NCI-H1436 (cell line): ENCODE measurements at regions not wholly inside any gene's neighbourhood (a gene's known extent, or its start where the extent isn't known, plus 50 kb on each side); places are given as distances from the start of the nearest gene placed in this dataset.
"Not testable (repeated sequence)": the region's sequence is repeated elsewhere in the genome, so short reads cannot be mapped to it uniquely, and the experiment has no call there.

Experiments used
- DNase-seq: peaks from one replicate; lab custom pipeline; 2025; lab: John Stamatoyannopoulos, UW

DNA sequence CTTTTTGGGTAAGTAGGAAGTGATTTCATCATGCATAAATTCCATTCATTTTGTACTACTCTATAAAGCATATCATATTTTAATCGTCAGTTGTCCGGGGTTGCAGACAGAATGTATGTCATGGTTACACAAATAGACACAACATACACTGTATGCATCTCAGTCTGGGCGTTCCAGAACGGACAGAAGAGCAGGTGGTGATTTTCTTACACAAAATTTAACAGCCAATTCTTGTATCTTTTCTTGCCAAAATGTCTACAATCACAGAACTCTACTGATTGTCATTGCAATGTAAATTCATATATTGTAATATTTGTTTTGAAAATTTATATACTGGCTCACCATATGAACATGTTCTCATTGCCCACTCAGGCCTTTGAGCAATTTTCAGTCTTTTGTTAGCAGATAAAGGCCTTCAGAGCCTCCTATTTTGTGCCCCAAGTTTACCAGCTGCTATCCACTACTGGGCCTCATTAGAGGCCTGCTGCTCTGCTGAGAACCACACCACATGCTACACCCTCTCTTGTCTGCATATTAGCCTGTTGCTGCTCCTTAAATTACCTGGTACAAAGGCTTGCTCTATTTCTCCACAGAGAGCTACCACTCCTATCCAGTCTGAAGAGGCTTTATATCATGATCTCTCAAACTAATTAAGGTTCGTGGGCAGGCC is 61.5 kb downstream of the PRDM13 start:
- peak; percentile 88 for DNase-seq

DNA sequence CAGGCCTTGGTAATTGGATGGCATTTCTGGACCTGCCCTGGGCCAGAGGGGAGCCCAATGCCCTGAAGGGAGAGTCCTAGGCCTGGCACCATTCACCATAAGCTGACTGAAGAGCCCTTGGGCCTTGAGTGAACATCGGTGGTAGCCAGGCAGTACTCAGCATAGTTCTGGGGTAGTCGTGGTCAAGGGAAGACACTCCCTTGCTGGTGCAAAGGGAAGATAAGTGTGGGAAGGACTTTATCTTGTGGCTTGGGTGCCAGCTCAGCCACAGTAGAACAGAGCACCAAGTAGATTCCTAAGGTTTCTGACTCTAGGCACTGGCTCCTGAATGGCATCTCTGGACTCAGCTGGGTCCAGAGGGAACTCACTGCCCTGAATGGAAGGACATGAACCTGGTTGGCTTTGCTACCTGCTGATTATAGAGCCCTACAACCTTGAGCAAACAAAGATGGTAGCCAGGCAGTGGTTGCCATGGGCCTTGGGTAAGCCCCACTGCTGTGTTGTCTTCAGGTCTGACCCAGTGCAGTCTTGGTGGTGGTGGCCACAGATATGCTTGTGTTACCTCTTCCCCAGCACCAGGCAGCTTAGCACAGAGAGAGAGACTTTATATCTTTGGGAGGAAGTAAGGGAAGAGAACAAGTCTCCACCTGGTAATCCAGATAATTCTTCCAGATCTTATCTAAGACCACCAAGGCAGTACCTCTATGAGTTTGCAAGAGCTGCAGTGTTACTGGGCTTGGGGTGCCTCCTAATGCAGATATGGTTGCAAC is 83.5 kb downstream of the PRDM13 start:
- no peak for DNase-seq

DNA sequence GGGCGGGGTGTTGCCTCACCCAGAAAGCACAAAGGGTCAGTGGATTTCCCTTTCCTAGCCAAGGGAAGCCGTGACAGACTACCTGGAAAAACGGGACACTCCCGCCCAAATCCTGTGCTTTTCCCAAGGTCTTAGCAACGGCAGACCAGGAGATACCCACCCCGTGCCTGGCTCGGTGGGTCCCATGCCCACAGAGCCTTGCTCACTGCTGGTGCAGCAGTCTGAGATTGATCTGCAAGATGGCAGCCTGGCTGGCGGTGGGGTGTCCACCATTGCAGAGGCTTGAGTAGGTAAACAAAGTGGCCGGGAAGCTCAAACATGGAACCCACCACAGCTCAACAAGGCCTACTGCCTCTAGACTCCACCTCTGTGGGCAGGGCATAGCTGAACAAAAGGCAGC is 95.7 kb downstream of the PRDM13 start:
- DNase-seq: not testable (repeated sequence)

DNA sequence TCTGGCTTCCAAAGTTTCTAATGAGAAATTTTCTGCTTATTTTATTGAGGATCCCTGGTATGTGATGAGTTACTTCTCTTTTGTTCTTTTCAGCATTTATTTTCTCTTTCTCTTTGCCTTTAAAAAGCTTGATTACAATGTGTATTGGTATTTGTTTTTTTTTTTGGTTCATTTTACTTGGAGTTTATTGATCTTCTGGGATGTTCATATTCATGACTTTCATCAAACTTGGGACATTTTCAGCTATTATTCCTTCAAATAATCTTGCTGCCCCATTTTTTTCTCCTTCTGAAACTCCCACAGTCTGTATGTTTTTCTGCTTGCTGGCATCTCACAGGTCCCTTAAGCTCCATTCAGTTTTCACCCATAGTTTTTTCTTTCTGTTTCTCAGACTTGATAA is 102.4 kb downstream of the PRDM13 start:
- DNase-seq: no peak

DNA sequence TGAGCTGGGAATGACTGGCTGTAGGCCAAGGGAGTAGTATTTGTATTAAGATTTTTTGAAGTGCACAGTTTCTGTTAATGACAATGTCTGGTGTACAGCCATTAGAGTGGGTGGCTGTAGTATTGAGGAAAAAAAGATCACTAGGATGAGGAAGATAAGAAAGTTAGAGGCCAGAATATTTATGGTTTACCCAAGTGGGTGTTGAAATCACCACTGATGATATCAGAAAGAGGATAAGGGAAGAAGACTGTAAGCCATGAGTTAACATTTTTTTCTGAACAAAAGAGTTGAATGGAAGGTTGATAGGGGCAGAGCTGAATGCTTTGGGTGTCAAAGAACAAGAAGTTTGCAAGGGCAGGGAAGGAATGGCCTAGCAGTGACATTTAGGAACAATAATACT is 104.7 kb downstream of the PRDM13 start:
- DNase-seq: no peak

DNA sequence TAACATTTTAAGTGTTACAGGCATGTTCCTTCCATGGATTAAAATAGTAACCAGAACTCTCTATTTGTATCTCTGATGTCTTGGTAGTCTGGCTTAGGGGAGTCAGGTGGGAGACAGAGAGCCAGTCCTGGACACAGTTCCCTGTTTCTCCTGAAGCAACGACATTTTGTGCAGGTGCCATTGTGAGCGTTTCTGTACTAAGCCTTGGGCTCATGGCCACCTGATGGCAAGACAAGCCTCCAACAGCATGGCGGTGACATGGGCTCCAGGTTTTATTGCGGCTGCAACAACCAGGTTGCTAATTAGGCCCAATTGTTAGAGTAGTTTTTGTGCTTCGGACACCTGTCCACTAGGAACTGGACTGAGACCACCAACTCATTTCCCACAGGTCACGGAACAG is 105.3 kb downstream of the PRDM13 start:
- no peak for DNase-seq

DNA sequence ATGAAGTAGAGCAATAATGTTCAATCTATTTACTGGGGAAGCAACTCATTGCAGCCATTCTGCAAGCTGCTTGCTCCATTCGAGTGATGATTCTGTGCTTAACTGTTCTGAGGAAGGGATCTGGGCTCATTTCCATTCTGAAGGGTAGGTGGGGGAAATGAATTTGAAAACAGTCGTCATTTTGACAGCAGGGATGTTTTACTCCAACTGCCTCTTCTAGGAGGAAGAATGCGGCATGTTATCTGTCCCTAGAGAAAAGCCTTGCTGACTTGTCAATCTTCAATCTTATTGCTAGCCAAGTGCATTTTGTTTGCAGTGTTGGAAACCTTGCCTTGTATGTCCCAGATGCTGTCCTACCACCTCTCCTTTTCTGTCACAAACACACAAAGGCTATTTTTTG is 105.9 kb downstream of the PRDM13 start:
- DNase-seq: peak; percentile 76

DNA sequence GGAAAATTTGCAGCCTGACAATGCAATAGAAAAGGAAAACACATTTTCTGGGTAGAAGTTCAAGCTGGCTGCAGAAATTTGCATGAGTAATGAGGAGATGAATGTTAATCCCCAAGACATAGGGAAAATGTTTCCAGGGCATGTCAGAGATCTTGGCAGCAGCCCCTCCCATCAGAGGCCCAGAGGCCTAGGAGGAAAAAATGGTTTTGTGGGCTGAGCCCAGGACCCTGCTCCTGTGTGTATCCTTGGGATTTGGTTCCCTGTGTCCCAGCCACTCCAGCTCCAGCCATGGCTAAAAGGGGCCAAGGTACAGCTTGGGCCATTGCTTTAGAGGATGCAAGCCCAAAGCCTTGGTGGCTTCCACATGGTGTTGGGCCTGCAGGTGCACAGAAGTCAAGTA is 115.4 kb downstream of the PRDM13 start:
- DNase-seq: not testable (repeated sequence)

DNA sequence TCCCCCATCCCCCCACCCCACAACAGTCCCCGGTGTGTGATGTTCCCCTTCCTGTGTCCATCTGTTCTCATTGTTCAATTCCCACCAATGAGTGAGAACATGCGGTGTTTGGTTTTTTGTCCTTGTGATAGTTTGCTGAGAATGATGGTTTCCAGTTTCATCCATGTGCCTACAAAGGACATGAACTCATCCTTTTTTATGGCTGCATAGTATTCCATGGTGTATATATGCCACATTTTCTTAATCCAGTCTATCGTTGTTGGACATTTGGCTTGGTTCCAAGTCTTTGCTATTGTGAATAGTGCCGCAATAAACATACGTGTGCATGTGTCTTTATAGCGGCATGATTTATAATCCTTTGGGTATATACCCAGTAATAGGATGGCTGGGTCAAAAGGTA is 123.6 kb downstream of the PRDM13 start:
- DNase-seq: not testable (repeated sequence)

DNA sequence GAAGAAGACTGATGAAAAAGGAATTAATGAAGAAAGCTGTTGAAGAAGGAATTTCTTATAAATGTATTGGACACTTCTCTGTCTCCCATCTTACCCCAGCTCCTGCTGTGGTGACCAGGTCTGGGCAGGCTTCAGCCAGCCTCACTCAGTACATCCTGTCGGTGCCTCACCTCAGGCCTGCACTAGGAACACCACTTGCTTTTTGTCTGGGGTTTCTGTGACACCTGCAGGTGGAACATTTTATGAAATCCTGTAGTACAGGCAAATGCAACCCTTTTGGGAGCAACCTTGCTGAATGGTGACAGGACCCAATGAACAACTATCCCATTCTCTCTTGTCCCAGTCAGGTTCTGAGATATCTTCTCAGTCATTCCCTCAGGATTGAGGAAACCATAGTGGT is 129.7 kb downstream of the PRDM13 start:
- peak; percentile 46 for DNase-seq

DNA sequence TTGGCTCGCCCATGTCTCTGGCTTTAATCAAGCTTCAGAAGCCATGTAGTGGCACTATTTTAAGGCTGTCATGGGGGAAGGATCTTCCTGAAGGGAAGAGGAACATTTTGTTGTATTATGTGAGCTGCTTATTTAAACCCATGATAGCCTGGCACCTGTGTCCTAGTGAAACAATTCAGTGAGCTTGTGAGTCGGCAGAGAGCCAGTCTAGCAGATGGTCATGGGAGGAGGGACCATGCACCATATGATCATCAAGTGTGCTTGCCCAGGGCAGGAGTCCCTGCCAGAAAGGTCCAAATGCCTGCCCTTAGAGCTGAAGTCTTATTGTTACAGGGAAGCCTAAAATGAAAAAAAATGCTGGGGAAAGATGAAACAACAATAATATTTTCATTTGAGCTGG is 132.9 kb downstream of the PRDM13 start:
- DNase-seq: no peak

DNA sequence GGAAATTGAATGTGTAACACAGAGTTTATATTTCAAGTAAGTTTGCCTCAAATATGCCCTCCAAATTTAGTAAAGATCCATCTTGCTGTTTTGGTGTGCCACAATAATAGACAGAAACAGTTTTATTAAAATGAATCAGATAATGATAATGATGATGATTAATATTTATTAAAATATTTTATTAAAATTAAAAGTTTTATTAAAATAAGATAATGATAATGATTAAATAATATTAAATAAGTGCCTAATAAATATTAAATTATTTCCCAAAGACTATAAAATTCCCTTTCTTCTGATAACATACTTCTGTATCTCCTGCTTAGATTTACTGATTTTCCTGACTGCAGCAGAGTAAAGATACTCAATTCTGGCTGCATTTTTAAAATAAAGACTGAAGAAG is 134.5 kb downstream of the PRDM13 start:
- DNase-seq: no peak

DNA sequence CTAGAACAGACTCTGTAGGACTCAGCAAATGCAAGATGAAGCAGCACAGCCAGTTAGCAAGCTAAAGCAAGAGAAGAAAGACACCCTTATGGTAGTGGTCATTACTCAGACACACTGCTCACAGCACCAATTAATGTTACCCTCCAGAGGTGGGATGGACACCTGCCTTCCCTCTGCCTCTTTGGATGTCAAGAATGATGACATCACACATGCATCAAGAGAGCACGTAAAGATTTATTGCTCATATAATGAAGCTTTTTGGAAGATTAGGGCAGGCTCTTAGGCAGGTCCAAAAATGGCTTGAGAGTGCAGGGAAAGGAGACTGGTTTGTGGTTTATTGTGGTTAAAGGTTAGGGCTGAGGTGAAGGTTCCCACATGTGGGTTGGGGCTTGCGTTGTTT is 137.0 kb downstream of the PRDM13 start:
- DNase-seq: no peak

DNA sequence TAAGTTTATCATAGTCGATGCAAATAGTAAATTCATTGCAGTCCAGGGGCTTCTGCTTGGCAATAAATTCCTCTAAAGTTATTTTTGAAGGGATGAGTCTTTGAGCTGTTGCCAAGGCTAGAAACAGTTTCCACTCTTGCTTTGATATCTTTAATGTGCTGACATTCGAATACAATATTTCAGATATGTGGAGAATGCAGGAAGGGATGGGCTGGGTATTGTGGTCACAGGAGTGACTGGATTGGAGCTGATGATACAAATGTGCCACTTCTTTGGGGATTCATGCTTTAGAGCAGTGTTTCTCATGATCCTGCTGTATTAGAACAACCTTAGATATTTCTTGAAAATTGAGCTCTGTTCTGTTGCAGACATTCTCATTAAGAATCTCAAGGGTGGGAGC is 139.0 kb downstream of the PRDM13 start:
- DNase-seq: no peak

DNA sequence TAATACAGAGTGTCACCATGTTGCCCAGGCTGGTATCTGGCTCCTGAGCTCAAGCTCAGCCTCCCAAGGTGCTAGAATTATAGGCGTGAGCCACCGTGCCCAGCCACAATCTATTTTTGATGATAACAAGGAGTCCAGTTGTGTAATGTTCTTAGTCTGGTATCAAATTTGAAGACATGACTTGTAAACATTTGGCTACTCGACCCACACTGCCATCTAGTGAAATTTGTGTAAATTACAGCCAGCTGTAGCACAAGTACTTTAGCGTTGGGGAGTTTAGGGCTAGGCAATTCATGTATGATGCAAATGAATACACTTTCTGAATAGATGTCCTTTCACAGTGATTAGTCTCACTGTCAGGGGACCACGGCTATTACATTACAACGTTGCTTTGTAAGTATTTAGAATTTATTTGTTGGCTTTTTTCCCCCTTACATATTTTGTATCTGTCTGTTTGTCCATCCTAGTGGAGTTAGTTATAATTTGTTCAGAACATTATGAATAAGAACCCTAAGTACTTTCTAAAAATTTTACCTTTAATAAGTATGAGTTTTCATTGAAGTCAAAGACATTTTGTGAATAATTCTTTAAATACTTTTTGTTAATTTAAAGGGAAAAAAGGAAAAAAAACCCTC is 139.7 kb downstream of the PRDM13 start:
- peak; percentile 77 for DNase-seq

DNA sequence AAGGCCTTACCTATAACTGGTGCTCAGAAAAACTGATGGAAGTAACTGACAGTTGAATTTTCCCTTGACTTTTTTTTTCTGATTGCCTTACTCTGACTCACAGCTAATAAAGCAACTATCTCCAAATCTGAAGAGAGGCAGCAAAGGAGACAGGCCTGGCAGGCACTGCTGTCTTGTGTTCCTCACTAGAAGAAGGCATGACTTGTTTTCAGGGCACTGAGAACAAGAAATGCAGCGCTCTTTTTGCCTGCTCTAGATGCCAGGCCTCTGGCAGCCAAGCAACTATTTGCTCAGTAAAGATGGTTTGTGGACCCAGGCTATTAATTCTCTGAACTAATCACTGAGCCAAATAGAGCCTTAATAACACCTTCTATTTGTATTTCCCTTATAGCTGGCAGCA is 155.1 kb downstream of the PRDM13 start:
- DNase-seq: no peak

DNA sequence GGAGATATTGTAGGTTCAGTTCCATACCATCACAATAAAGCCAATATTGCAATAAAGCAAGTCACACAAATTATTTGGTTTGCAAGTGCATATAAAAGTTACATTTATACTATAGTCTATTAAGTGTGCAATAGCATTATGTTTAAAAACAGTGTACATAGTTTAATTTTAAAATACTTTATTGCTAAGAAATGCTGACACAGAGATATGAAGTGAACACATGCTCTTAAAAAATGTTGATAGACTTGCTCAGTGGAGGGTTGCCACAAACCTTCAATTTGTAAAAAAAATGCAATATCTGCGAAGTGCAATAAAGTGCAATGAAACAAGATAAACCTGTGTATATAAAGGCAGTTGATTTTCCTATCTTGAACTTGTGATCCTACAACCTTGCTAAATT is 161.5 kb downstream of the PRDM13 start:
- DNase-seq: no peak

DNA sequence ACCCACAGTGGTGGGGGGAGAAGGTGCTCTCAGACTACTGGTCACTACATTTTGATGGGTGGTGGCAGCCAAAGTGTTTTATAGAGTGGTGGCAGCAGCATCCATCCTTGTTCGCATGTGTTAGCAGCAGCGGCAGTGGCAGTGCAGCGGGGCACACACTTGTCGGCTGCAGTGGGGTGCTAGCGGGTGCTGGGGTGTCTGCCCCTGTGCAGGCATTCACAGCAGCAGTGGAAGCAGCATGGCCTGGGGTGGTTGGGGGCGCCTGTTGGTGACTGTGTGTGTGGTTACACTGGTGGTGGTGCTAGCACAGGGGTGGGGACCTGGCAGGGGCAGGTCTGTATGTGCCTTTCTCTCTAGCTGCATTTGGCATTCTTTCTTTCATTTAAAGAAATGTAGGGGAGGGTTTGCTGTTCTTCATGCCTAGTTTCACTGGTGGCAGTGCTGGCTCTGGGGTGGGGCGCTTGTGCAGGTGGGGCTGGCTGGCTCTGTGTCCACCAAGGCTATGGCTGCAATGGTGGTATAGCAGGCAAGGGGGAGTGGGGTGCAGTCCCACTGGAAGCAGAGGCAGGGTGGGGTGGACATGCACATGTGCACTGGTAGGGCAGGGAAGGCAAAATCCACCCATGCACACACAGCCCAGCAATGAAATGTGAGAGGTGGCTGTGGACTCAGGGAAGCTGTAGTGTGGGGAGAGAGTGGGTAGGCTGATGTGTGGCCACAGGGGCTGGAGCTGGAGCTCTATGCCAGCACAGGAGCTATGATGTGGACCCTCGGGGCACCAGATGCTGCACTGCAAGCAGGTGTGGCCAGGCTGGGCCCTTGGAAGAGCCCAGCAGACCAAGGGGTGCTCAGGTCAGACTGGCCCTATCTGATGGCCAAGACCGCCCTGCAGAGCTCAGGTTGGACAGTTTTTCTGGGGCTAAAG is 173.3 kb downstream of the PRDM13 start:
- DNase-seq: no peak

DNA sequence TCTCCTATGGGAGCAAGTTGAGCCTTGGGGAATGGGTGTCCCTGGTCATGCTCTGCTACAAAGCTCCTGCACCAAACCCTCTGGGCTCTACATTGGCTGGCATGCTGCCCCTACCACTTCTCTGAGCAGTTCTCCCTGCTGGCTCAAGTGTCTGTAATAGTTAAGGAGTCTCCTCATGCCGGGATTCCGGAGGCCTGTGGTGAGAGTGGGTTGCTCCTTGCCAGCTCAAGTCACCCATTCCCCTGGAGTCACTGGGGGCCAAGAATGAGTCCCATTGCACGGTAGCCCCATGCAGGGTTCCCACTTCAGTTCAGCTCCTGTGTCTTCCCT is 173.9 kb downstream of the PRDM13 start:
- DNase-seq: no peak

DNA sequence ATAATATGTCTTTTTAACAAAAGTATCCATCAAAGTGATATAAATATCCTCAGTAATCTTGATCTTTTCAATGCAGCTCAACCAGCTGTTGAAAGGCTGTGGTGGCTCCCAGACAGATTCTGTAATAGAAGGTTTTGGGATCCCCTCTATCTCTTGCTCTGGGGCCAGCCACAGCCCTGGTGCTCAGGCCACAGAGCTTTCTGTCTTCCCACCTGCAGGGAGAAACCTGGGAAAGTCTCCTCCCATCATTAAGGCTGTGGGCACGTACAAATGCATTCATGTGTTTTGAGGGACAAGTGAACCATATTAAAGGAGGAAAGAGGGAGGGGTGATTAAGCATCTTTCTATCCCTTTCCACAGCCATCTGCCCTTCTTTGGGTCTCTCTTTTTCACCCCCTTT is 183.1 kb downstream of the PRDM13 start:
- DNase-seq: no peak

DNA sequence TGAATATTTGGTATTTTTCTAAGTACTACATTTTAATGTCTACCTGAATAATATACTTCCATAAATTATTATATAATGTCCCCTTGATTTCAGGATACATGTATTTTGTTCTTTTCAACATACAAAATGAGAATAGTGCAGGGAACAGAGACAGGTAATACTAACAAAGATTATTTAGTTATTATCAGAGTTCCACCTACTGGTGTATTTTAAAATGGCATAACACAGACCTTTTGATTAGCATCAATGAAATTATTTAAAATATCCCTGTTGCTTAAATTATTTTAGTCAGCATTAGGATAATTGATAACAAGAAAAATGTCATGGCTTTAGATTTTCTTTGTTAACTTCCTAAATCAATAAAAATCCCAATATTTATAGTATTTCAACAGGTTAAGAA is 184.0 kb downstream of the PRDM13 start:
- peak; percentile 9 for DNase-seq

DNA sequence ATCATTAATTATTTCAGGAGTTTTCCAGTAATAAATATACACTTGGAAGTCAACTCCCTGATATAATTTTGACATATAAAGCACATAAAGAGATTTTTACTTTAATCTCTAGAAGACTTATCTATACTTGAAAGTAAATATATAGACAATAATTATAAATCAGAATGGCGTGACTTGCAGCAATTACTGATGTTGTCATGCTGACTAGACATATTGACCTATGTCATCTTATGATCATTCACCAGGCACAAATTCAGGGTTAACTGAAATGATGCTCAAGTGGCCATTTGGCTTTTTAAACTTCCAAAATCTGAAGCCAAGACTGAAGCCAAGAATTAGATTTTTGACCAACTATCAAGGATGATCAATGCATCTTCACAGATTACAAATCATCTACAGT is 192.2 kb downstream of the MCHR2 start:
- no peak for DNase-seq
